Loucy (cell line): ENCODE measurements at regions not wholly inside any gene's neighbourhood (a gene's known extent, or its start where the extent isn't known, plus 50 kb on each side); places are given as distances from the start of the nearest gene placed in this dataset.

Experiments used
- EZH2phosphoT487 ChIP-seq: fragments of 200-600 bp; IDR thresholded peaks from 2 replicates; pipeline ENCODE4 v1.6.1; 2018; ENCODE audit warnings: antibody characterized with exemption, mild to moderate bottlenecking, moderate library complexity, borderline replicate concordance
- TF ChIP-seq, protein P1 (sequence below): fragments of 200-600 bp; sonication (generic); conservative IDR thresholded peaks from 2 replicates; pipeline ENCODE4 v1.5.1; 2014; ENCODE audit warnings: mild to moderate bottlenecking, antibody characterized with exemption, low read length

DNA sequence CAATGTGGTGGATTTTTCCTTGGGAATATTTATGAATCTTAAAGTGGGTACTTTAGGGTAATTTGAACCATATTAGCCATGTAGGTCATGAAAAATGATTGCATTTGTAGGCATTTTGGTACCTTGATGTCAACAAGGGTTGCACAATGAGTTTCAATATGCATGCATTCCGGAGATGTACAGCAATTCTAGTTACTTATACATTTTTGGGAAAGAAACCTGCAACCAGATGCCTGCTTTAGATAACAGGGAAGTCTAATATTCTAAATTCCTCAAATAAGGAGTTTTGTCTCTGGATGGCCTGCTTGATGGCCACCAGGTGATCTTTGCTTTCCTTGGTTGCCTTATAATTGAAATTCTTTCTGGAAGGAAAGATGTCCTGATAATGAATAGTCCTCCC, 240.5 kb upstream of the SETMAR start:
- TF ChIP-seq, protein P1, sequence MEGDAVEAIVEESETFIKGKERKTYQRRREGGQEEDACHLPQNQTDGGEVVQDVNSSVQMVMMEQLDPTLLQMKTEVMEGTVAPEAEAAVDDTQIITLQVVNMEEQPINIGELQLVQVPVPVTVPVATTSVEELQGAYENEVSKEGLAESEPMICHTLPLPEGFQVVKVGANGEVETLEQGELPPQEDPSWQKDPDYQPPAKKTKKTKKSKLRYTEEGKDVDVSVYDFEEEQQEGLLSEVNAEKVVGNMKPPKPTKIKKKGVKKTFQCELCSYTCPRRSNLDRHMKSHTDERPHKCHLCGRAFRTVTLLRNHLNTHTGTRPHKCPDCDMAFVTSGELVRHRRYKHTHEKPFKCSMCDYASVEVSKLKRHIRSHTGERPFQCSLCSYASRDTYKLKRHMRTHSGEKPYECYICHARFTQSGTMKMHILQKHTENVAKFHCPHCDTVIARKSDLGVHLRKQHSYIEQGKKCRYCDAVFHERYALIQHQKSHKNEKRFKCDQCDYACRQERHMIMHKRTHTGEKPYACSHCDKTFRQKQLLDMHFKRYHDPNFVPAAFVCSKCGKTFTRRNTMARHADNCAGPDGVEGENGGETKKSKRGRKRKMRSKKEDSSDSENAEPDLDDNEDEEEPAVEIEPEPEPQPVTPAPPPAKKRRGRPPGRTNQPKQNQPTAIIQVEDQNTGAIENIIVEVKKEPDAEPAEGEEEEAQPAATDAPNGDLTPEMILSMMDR: no peak
- no peak for TF ChIP-seq EZH2phosphoT487
